ENCODE measurements at regions not wholly inside any gene's neighbourhood (a gene's known extent, or its start where the extent isn't known, plus 50 kb on each side); places are given as distances from the start of the nearest gene placed in this dataset.

DNA sequence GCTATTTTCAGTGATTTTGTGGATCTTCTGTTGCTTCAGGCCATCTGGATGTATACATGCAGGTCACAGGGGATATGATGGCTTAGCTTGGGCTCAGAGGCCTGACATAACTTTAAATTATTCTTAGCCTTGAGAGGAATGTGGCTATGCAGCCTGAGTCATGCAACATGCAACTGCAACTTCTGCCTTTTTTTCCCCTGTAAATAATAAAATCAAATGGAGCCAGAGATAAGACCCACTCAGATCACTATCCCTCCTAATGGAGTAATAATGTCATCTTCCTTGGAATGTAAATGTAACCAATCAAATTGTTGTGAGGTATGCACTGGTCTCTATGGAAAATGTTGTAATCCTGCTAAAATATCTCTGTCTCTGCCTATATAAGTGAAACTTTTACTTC is 54.9 kb downstream of the MAGEB17 start:
- DNase-seq, result no peak

DNA sequence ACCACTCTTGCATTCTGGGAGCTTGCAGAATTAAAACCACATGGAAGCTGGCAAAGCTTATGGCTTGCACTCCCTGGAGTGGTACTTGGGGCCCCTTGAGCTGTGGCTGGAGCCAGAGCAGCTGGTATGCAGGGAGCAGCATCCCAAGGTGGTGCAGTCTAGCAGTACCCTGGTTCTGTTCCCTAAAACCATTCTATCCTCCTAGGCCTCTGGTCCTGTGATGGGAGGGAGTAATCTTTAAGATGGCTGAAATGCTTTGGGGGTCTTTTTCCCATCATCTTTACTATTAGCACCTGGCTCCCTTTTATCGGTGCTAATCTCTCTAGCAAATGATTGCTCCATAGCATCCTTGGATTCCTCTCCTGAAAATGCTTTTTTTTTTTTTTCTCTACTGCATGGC is 56.1 kb downstream of the MAGEB17 start:
- no peak for DNase-seq

- DNase-seq, result no peak
Observed at GRCh38 chrX:16239211-16239610, 71.9 kb downstream of the MAGEB17 start.

GRCh38 chrX:16240231-16240905 is 73.1 kb downstream of the MAGEB17 start:
- no peak for DNase-seq

- DNase-seq, result no peak
Observed at GRCh38 chrX:16240968-16241367, 73.7 kb downstream of the MAGEB17 start.

- no peak for DNase-seq
Observed at GRCh38 chrX:16250296-16250695, 83.0 kb downstream of the MAGEB17 start.

GRCh38 chrX:16251782-16252181 is 84.5 kb downstream of the MAGEB17 start:
- no peak for DNase-seq

- DNase-seq, result no peak
Observed at GRCh38 chrX:16258882-16259281, 91.6 kb downstream of the MAGEB17 start.

DNA sequence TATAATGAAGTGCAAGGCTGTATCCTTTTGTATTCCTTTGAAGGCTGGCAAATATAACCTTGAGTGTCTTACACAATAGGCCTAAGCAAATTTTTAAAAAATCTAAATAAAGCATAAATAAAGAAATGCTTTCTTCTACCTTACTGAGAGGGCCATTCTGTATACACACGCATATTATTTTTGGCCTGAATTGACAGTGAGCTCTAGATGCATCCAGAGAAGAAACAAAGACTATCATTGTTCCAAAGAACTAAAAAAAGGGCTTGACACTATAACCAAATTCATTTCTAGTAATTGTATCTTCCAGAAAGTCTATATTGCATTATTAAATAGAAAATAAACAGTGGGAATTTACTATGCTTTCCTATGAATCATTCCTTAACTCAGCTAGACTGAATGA is 100.2 kb downstream of the MAGEB17 start:
- DNase-seq, result no peak

DNA sequence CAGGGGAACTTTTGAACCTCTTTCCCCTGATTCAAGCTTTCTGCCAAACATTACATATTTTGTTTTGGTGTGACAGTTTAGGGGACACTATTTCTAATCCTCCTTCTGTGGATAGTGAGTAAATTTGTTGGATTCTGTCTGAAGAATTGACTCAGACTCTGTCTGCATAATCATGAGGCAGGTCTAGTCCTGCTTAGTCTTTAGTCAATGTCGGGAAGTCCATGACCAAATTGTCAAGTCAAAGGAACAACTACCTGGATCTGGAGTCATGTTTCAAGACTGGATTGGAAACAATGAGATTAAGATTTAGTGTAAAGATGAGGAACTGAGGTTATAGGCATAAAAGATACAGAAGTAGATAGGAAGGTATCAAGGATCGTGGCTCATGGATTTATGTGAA is 100.9 kb downstream of the MAGEB17 start:
- no peak for DNase-seq

DNA sequence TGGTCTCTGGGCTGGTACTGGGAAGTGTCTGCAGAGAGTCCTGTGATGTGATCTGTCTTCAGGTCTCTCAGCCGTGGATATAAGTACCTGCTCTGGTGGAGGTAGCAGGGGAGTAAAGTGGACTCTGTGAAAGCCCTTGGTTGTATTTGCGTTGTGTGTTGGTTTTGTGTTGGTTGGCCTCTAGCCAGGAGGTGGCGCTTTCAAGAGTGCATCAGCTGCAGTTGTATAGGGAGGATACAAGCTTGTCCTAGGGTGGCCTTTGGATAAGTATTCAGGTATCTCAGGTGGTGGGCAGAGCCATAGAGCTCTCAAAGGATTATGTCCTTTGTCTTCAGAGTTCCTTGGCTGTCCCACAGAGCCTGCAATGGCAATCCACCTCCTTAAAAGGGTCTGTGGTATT is 111.6 kb downstream of the MAGEB17 start:
- no peak for DNase-seq

GRCh38 chrX:16282209-16282608 is 114.9 kb downstream of the MAGEB17 start:
- DNase-seq, result no peak

GRCh38 chrX:16284842-16285241 is 117.6 kb downstream of the MAGEB17 start:
- DNase-seq, result no peak

- DNase-seq, result no peak
Observed at GRCh38 chrX:16290997-16291396, 123.7 kb downstream of the MAGEB17 start.

DNA sequence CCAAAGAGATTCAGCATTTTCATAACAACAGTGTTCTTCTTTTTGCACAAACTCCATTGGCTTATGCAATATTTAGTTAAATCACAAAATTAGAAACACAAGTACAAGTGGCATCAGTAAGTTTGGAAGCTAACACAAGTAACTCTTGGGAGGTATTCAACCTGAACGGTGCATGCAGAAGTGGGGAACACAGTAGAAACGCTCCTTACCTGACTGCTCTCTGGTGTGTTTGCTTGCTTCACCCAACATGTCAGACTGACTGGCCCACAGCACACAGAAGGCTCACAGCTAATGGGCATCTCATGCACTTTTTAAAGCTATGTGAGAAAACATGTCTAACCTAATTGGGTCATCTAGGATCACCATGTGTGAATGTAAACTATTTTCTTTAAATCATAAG is 133.6 kb downstream of the MAGEB17 start:
- no peak for DNase-seq

DNA sequence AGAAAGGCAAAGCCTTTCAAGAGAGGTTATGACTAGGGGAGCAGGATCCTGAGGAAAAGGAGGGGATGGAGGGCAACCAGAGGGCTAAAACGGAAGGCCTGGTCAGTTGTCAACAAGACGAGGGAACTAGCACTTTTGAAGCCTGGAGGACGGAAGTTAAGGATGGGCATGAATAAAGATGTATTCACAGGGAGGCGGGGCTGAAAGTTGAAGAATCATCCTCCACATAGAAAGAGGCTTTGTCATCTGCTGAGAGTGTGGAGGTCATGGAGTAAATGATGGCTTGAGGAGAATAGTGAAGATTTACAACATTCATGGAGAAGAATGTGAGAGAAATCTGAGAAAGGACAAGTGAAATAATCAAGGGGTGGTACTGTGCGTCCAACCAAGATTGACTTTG is 137.5 kb downstream of the MAGEB17 start:
- no peak for DNase-seq

DNA sequence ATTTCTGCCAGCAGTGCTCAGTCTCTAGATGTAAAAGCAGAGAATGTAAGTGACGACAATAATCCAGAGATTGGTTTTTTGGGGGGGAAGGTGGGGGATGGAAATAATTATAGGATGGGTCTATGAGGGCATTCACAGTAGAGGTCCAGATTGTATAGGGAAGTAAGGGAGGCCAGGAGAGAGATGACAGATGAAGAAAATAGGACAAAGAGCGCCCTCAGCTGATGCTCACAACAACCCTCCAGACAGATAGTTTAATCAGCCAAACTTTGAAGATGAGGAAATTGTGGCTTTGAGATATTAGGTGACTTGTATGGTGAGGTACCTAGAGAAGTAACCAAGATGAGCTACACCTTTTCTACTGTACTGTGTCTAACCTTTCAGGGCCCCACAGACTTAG is 137.9 kb downstream of the MAGEB17 start:
- no peak for DNase-seq

GRCh38 chrX:16307950-16308349 is 140.7 kb downstream of the MAGEB17 start:
- DNase-seq, result no peak

GRCh38 chrX:16308773-16309172 is 141.5 kb downstream of the MAGEB17 start:
- no peak for DNase-seq

- DNase-seq, result no peak
Observed at GRCh38 chrX:16310326-16310725, 143.0 kb downstream of the MAGEB17 start.

GRCh38 chrX:16311671-16312070 is 144.4 kb downstream of the MAGEB17 start:
- DNase-seq, result no peak

DNA sequence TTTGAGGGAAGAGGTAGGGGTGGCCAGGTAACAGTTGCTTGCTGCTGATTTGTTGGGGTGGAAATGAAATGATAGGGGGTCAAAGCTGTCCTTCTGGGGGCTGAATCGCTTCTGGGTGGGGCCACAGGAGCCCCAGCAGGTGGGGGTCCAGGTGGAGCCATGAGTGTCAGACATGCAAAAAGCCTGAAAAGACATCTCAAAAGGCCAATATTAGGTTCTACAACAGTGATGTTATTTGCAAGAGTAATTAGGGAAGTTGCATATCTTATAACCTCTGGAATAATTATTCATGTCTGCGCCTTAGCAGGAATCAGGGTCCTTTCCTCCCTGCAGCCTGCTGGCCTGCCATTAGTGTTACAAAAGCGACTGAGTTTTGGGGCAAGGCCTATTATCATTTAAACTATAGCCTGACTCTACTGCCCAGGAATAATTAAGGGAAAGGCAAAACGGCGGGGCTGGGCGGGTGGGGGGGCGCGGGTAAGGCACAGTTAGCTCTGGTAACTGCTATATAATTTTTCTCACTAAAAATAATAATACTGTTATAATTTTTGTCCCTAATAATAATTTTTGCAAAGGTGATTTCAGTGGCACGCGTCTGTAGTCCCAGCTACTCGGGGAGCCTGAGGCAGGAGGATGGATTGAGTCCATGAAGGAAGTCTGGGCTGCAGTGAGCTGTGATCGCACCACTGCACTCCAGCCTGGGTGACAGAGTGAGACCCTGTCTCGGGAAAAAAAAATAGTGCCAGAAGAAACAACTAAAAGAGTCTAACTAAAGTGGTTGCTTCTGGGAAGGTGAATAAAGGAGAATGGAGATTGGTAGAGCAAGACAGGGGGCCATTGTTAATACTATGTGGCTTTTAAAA is 145.7 kb downstream of the MAGEB17 start:
- no peak for DNase-seq

- DNase-seq, result no peak
Observed at GRCh38 chrX:16316331-16316730, 149.1 kb downstream of the MAGEB17 start.

DNA sequence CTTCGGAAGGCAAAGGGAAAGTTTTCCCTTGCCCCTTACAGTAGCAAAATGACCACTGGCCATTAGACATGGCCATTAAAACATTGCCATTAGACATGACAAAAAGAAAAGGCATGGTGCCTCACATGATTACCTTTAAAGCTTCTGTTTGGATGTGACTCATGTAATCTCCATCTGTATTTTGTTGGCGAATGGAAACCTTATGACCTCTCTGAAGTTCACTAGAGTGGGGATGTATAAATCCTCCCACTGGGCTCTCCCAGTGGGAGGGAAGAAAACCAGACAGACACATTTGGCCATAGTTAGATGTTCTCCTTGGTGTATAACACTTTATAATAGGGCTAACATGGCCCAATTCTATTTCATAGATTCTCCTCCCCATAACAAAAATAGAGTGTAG is 152.6 kb downstream of the MAGEB17 start:
- DNase-seq, result no peak
